Fibroblast of lung (primary cell): ENCODE measurements at regions not wholly inside any gene's neighbourhood (a gene's known extent, or its start where the extent isn't known, plus 50 kb on each side); places are given as distances from the start of the nearest gene placed in this dataset.
A peak's percentile ranks its signal among the peaks of the same experiment; 100 is the strongest.

Source experiments
- DNase-seq, 2 donors: peaks; one replicate each; pipeline versions ENCODE4 v3.0.0 to v3.0.0-alpha.2; 2010; ENCODE audit warnings: low read depth in 2 of 2
- H2AFZ ChIP-seq: 2 replicates; pipeline ENCODE4 v1.5.1; 2012; ENCODE audit warnings: low read length, control low read depth, inconsistent platforms
- H3K27ac ChIP-seq: 2 replicates; pipeline ENCODE4 v1.5.1; 2011; ENCODE audit warnings: low read length, control low read depth; ENCODE audit not compliant: insufficient read depth
- H3K27me3 ChIP-seq: 2 replicates; pipeline ENCODE4 v1.5.1; 2011; ENCODE audit warnings: mild to moderate bottlenecking, low read length; ENCODE audit not compliant: control insufficient read depth, insufficient read depth
- H3K36me3 ChIP-seq: 2 replicates; pipeline ENCODE4 v1.5.1; 2011; ENCODE audit warnings: low read length; ENCODE audit not compliant: control insufficient read depth, insufficient read depth
- H3K4me1 ChIP-seq: 2 replicates; pipeline ENCODE4 v1.5.1; 2011; ENCODE audit warnings: low read length; ENCODE audit not compliant: control insufficient read depth, insufficient read depth; ENCODE audit errors: extremely low read depth
- H3K4me2 ChIP-seq: 2 replicates; pipeline ENCODE4 v1.5.1; 2011; ENCODE audit warnings: low read length, control low read depth; ENCODE audit not compliant: insufficient read depth; ENCODE audit errors: extremely low read depth
- H3K4me3 ChIP-seq, 4 experiments: fragments of 200-600 bp in 1 of 4; sonication (generic) in 1 of 4; replicated peaks in 1 of 4; 2 replicates each; pipeline ENCODE4 v1.5.1; 2011 to 2016; ENCODE audit warnings: low read length in 4 of 4, low read depth in 3 of 4, mild to moderate bottlenecking in 3 of 4, control low read depth in 2 of 4, inconsistent platforms in 1 of 4, mixed read lengths in 1 of 4; ENCODE audit not compliant: insufficient read depth in 1 of 4; ENCODE audit errors: control extremely low read depth in 1 of 4
- H3K79me2 ChIP-seq: 2 replicates; pipeline ENCODE4 v1.5.1; 2012; ENCODE audit warnings: mild to moderate bottlenecking, low read length, inconsistent platforms; ENCODE audit not compliant: control insufficient read depth, insufficient read depth
- H3K9ac ChIP-seq: 2 replicates; pipeline ENCODE4 v1.5.1; 2011; ENCODE audit warnings: mild to moderate bottlenecking, low read length, control low read depth; ENCODE audit not compliant: insufficient read depth
- H3K9me3 ChIP-seq: 2 replicates; pipeline ENCODE4 v1.5.1; 2012; ENCODE audit warnings: low read depth, low read length; ENCODE audit not compliant: control insufficient read depth, insufficient read depth
- H4K20me1 ChIP-seq: 2 replicates; pipeline ENCODE4 v1.5.1; 2011; ENCODE audit warnings: low read length; ENCODE audit not compliant: control insufficient read depth, insufficient read depth; ENCODE audit errors: extremely low read depth
- EZH2 ChIP-seq: IDR thresholded peaks from 2 replicates; pipeline ENCODE4 v1.5.1; 2012; ENCODE audit warnings: low read length, control low read depth, mild to moderate bottlenecking; ENCODE audit errors: missing control alignments
- TF ChIP-seq, protein P1 (sequence below), 2 donors: IDR thresholded peaks in 1 of 2; conservative IDR thresholded peaks in 1 of 2; 1 replicate in 1 of 2; 2 replicates in 1 of 2; pipeline ENCODE4 v1.5.1; 2011 to 2012; ENCODE audit warnings: low read length in 2 of 2, control low read depth in 1 of 2, inconsistent platforms in 1 of 2, low read depth in 1 of 2, mild to moderate bottlenecking in 1 of 2

DNA sequence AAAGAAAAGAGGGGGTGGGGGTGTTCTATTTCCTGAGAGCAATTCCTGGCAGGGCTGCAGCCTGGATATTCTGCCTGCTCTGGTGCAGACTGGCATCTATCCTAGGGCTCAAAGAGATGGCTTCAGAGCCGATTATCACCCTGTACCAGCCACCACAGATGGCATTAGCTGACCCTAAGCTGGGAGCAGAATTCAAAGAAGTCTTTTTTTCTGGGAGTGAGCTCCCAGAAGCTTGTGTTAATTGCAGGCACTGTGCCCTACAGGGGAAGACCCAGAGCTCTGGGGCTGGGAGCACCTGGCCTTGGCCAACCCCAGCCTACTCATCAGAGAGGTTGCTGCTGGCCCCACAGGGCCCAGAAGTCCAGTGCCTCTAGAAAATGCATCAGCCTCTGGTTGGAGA is 85.9 kb downstream of the PXDC1 start:
- H3K79me2 ChIP-seq = no peaks in the 10 kb centered on the region
- H3K9ac ChIP-seq = no peak overlapping the region
- peaks cover 1% of the 10 kb centered on the region for H4K20me1 ChIP-seq
- H3K36me3 ChIP-seq = no peaks in the 10 kb centered on the region
- TF ChIP-seq, protein P1, sequence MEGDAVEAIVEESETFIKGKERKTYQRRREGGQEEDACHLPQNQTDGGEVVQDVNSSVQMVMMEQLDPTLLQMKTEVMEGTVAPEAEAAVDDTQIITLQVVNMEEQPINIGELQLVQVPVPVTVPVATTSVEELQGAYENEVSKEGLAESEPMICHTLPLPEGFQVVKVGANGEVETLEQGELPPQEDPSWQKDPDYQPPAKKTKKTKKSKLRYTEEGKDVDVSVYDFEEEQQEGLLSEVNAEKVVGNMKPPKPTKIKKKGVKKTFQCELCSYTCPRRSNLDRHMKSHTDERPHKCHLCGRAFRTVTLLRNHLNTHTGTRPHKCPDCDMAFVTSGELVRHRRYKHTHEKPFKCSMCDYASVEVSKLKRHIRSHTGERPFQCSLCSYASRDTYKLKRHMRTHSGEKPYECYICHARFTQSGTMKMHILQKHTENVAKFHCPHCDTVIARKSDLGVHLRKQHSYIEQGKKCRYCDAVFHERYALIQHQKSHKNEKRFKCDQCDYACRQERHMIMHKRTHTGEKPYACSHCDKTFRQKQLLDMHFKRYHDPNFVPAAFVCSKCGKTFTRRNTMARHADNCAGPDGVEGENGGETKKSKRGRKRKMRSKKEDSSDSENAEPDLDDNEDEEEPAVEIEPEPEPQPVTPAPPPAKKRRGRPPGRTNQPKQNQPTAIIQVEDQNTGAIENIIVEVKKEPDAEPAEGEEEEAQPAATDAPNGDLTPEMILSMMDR (conservative IDR thresholded peaks at IDR 0.05 in 1 of 2, IDR thresholded peaks at IDR 0.05 in 1 of 2; ENCODE audit: low read depth in 1 of 2, low read length in 2 of 2) = no peak
- TF ChIP-seq EZH2 = no peak
- H2AFZ ChIP-seq = no peak overlapping the region
- H3K27me3 ChIP-seq = peaks cover 6% of the 10 kb centered on the region
- H3K27ac ChIP-seq = no peak overlapping the region
- no peak overlapping the region for H3K4me3 ChIP-seq
- no peak for DNase-seq
- no peaks in the 10 kb centered on the region for H3K4me1 ChIP-seq
- no peak overlapping the region for H3K4me2 ChIP-seq
- H3K9me3 ChIP-seq = no peaks in the 10 kb centered on the region

DNA sequence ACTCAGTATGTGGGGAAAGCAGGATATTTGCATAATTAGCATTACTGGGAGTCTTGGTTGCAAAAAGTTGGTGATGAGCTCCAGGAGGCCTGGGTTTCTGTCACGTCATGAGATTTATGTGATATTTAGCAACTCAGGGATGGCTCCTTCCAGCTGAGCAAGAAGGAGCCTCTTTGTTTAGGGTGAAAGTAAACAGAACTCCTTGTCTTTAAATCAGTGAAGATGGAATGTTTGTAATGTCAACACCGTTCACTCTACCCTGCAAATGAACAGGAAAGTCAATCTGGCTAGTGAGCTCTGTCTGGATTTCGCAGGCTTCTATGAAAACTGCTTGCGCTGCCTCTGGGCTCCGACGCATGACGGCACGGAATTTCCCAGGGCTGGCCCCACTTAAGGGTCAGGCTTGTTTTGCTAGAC is 86.9 kb downstream of the PXDC1 start:
- TF ChIP-seq, protein P1 (conservative IDR thresholded peaks at IDR 0.05 in 1 of 2, IDR thresholded peaks at IDR 0.05 in 1 of 2; ENCODE audit: low read depth in 1 of 2, low read length in 2 of 2) = no peak
- no peak for TF ChIP-seq EZH2
- H3K79me2 ChIP-seq = no peaks in the 10 kb centered on the region
- H3K4me3 ChIP-seq = no peak overlapping the region
- H3K9me3 ChIP-seq = no peaks in the 10 kb centered on the region
- no peak overlapping the region for H2AFZ ChIP-seq
- peaks cover 6% of the 10 kb centered on the region for H3K27me3 ChIP-seq
- no peak overlapping the region for H3K9ac ChIP-seq
- no peaks in the 10 kb centered on the region for H3K4me1 ChIP-seq
- peak in 1 of 2 donors; percentile 3 for DNase-seq
- H4K20me1 ChIP-seq = peaks cover 1% of the 10 kb centered on the region
- no peak overlapping the region for H3K4me2 ChIP-seq
- no peak overlapping the region for H3K27ac ChIP-seq
- no peaks in the 10 kb centered on the region for H3K36me3 ChIP-seq

DNA sequence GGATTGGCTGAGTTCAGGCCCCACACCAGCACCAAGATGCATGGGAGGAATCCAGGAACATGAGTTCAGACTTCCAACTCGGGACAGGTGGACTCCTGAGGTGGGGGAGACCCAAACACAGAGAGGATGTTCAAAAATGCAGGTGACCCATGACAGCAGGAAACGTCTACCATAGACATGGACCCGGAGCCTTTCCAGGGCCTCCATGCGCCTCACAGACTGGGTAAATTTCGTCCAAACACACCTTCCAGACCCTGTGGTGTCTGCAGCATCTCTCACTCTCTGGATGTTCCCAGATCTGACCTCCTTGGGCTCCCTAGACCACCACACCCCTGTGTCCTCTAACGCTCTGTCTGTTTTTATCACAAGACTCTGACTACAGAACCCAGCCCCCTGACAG is 87.7 kb downstream of the PXDC1 start:
- no peaks in the 10 kb centered on the region for H3K4me1 ChIP-seq
- H3K79me2 ChIP-seq = no peaks in the 10 kb centered on the region
- no peak overlapping the region for H2AFZ ChIP-seq
- H3K27me3 ChIP-seq = peaks cover 6% of the 10 kb centered on the region
- H3K9ac ChIP-seq = no peak overlapping the region
- no peak overlapping the region for H3K4me2 ChIP-seq
- H3K27ac ChIP-seq = no peak overlapping the region
- no peak for DNase-seq
- no peaks in the 10 kb centered on the region for H3K9me3 ChIP-seq
- H3K4me3 ChIP-seq = no peak overlapping the region
- no peak for TF ChIP-seq EZH2
- TF ChIP-seq, protein P1 (conservative IDR thresholded peaks at IDR 0.05 in 1 of 2, IDR thresholded peaks at IDR 0.05 in 1 of 2; ENCODE audit: low read depth in 1 of 2, low read length in 2 of 2) = no peak
- peaks cover 1% of the 10 kb centered on the region for H4K20me1 ChIP-seq
- H3K36me3 ChIP-seq = no peaks in the 10 kb centered on the region
